Activated T-cell treated with anti-CD3 and anti-CD28 coated beads, Interleukin-2, amount 50 U/mL, for 1 hour (primary cell): ENCODE measurements at regions not wholly inside any gene's neighbourhood (a gene's known extent, or its start where the extent isn't known, plus 50 kb on each side); places are given as distances from the start of the nearest gene placed in this dataset.
A peak's percentile ranks its signal among the peaks of the same experiment; 100 is the strongest.

Experiments used
- DNase-seq: peaks from one replicate; pipeline ENCODE4 v3.0.0-alpha.2; 2020

- no peak for DNase-seq
Measured at GRCh38 chr1:58911841-58912499, 128.1 kb upstream of the JUN start.

- no peak for DNase-seq
Measured at GRCh38 chr1:58914925-58915324, 131.1 kb upstream of the JUN start.

GRCh38 chr1:58917436-58917835 is 133.6 kb upstream of the JUN start:
- no peak for DNase-seq

DNA sequence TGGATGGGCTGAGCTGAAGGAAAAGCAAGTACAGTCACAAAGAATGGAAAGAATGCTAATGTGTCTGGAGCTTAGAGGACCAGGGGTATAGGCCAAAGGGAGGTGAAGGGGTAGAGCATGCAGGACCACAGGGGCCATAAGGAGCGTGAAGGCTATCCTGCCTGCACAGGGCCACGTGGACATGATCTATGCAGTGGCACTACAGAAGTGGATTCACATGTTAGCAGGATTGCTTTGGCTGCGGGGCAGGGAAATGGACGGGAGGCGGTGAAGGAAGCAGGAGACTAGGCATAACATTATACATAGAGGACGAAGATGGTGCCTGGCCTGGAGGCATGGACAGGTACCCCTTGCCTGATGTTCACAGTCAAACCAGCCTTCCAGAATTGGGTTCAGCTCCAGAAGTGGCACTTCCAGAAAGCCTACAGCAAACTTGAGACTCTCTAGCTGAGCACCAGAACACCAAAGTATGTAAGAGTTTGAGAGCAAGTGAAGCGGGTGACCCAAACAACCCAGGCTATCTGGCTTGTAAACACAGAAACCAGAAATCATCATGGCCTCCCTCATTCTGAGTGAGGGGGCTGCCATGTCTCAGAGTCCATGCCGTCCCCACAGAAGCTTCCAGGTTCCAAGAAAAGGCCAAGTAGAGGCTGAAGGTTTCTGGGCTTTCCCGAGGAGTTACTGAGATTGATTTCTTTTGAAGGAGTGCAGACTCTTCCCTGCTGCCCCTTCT is 135.5 kb upstream of the JUN start:
- no peak for DNase-seq

DNA sequence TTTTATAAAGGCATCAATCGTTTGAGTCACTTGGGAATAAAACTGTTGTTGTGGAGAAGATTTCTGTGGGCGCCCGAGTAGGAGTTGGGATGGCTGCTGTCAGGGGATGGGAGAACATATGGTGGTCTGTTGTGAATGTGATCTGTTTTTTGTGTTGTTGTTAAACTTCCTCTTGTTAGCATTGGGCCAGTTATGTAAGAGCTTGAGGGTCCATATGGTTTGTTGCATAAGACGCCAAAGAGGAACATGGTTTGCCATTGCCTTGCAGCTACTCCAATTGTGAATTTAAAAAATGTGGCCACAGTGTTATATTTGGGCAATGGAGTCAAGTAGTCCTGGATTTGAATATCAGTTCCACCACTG is 136.1 kb upstream of the JUN start:
- no peak for DNase-seq

- DNase-seq = no peak
Measured at GRCh38 chr1:58921342-58921741, 137.5 kb upstream of the JUN start.

DNA sequence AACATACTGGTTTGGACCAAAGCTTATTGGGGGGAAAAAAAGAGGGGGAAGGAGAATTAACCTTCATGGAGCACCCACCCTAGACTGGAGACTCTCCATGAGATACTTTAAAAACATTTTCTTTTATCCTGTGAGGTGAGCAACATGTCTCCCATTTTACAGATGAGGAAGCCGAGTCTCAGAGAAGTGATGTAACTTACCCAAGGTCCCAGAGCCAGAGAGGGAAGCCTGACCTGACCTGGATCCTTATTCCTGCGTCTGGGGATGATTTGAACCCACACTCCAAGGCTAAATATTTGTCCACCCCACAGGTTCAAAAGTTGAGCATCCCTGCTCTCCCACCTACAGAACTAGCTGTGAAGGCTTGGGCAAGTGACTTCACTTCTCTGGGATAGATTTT is 137.9 kb upstream of the JUN start:
- no peak for DNase-seq

DNA sequence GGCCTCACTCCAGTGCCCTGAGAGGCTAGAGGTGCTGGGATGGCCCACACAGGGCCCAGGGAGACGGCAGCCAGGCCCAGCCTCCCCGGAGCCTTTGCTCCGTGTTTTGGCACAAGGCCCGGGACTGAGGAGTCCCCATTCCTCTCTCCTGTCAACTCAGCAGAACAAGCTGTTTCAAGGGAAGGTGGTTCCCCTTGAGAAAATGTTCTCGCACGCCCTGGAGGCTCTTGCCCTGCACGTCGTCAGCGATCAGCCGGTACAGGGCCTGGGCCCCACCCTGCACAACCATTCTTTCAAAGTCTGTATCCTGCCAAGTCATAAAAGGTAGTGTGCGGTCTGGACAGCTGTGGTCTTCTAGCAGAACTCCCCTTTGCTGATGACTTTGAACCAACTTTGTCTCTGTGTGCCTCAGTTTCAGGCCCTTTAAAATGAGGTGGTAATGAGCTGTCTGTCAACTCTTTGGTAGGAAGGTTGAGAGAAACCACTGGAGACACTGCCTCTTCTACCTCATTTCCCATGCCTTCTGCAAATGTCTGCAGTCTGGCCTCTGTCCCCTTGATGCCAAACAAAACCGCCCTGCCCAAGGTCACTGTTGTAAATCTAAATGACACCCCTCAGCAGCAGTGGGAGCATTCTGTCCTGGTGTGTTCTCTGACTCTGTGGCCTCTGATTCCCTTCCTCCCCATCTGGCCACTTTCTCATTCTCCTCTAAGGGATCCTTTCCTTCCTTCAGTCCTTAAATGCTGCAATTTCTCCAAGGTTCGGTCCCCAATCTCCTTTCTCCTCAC is 138.6 kb upstream of the JUN start:
- peak; percentile 46 for DNase-seq

- DNase-seq = no peak
Measured at GRCh38 chr1:58923090-58923470, 139.2 kb upstream of the JUN start.

GRCh38 chr1:58924016-58924565 is 140.2 kb upstream of the JUN start:
- no peak for DNase-seq

DNA sequence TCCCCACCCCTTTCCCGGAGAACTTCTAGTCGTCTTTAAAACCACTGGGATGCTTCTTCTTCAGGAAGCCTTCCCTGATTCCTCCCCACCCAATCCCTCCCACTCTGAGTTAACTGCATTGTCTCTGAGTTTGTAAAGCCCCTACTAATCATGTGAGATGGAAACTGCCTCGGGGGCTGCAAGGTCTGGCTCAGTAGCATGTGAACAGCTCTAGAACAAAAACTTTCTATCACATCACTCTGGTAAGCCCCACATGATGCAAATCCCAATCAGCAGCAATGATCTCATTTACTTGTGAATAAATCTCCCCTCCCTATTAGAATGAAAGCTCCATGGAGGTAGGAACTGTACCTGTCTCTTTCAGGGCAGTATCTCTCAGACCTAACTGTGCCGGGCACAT is 141.0 kb upstream of the JUN start:
- no peak for DNase-seq

DNA sequence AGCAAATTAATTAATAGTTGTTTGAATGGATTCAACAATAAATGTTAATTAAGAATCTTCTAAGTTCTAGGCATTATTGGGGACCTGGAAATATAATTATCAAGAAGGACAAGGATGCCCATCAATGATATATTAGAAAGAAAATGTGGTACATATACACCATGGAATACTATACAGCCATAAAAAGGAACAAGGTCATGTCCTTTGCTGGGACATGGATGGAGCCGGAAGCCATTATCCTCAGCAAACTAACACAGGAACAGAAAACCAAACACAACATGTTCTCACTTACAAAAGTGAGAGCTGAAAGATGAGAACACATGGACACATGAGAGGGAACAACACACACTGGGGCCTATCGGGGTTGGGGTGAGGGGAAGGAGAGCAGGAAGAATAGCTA is 141.4 kb upstream of the JUN start:
- DNase-seq = no peak

DNA sequence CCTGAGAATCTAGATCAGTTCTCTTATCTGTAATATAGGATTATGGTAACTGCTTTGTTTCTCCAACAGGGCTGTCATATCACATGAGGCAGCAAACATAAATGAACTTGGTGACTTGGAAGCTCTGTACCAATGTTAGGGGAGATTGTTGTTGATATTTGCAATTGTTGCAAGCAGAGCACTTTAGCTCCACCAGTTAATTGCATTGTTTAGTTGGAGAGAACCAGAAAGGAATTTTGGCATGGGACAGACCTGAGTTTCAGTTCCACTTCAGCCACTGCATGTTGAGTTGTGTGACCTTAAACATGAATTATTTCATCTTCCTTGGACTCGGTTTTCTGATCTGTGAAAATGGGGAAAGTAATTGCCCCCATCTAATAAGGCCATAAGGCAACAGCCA is 142.3 kb upstream of the JUN start:
- DNase-seq = no peak

DNA sequence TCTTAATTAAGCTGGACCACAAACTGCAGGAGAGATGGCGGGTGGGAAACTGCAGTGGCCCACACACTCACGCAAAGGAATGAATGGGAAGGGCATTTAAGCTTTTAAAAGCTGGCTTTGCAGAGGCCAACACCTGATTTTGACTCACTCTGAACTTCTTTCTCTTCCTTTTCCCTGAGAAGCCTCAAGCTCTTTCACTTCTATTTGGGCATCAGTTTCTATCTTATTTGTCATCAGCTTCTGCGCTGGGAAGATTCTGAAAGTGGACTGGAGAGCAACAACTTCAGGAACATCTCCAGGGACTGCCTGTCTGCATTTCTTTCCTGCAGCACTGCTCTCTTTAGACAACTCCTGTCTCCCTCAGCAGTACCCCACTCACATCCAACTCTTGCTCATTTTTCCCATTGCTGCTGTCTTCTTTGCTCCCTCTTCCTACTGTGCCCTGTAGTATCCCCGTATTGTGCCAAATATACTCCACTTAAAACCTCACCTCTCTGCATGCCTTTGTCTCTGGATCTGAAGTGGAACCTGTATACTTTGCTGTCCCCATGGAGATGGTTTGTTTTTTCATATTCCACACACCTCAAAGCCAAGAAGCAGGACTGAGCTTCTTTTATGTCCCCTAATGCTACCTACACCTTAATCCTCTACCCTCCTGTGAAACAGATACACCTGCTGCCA is 143.3 kb upstream of the JUN start:
- DNase-seq = no peak

GRCh38 chr1:58927722-58928085 is 143.9 kb upstream of the JUN start:
- DNase-seq = no peak

DNA sequence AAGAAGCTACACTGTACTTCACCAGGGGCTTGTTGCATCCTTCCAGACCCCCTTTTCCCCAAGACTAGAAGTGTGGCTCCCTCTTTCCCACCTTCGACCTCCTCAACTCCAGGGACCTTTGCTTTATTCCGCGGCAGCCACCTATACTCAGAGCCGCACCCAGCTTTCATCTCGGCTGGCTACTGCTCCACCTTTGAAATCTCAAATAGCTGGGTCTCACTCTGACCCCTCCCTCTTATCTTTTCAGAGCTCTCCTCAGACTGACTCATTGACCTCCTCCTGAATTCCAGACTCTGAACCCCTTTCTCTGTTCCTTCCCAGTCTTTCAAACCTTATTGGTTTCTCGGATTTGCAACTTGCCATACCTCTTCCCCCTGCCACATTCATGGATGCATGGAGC is 144.7 kb upstream of the JUN start:
- no peak for DNase-seq

DNA sequence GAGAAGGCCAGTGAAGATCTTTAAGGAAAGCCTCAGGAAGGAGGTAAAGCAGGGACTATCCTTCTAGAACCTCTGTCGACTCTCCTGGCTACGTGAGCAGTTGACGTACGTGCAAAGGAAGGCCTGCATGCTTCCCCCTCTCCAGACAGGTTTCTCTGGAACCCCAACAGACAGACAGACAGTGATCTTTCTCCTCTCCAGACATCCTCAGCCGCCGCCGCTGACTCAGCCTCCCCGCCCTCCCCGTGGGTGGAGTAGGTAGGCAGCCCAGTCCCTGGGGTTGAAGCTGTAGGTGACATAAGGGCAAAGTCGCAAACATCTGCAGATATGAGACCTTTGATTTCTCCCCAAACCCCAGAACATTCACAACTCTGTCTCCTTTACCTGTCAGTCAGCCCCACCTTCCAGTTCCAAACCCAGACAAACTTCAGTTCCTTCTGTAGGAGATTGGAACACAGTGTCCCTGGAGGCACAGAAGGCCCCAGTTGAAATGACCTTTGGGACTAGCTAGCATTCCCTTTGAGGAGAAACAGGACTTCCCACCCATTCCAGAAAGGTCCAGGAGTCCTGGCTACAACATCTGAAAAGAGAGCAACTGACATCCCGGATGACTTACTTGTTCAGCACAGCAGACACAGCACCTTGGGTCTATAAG is 146.0 kb upstream of the JUN start:
- peak; percentile 77 for DNase-seq

GRCh38 chr1:58931024-58931423 is 147.2 kb upstream of the JUN start:
- no peak for DNase-seq

DNA sequence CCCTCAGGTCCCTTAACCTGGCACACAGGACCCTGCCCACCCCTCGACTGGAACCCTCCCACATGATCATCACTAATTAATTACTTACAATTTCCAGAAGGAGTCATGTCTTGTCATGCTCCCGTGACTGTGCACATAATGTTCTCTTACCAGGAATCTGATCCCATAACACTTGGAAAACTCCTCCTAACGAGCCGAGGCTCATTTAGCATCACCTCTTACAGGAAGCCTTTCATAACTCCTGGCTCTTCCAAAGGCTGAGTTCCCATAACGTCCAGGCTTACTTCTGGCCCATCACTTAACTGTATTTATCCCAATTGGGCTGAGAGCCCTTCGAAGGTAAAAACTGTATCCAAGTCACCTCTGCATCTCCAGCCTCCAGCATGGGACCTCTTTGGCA is 147.9 kb upstream of the JUN start:
- no peak for DNase-seq

DNA sequence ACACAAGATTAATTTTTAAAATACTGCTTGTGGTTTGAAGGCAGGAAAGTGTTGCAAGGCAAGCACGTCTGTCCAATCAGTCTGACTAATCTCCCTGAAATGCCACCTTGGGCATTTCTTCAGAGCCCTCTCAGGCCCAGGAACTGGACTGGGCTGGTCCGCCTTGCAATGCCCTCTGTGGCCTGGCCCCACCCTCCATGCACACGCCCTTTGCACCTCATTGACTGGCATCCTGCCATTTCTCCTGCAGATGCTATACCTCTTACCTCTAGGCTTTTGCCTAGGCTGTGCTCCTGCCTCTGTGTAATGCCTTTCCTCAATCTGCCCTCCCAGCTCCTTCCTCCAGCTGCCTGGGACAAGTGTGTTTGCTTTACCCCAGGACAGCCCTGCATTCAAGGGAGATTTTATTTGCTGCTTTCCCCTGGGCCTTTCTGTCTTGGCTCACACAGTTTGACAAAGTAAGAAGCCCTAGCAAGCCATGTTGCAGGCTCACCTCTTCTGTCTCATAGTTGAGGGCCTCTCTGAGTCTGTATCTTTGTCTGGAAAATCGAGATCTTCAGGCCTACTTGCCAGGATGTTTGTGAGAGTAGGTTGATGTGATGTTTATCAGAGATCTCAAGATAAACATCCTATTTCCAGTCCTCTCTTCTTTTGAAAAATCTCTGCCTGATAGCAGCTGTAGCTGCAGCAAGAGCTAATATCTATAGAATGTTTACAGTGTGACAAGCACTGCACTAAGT is 149.2 kb upstream of the JUN start:
- no peak for DNase-seq

DNA sequence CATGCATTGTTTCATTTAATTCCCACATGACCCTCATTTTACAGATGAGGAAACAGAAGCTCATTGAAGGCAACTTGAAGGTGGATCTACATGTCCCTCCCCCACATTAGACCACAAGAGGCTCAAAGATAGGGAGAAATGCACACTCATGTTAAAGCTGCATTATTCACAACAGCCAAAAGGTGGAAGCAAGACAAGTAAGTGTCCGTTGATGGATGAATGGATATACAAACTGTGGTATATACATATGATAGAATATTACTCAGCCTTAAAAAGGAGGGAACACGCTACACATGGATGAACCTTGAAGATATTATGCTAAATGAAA is 149.7 kb upstream of the JUN start:
- no peak for DNase-seq

DNA sequence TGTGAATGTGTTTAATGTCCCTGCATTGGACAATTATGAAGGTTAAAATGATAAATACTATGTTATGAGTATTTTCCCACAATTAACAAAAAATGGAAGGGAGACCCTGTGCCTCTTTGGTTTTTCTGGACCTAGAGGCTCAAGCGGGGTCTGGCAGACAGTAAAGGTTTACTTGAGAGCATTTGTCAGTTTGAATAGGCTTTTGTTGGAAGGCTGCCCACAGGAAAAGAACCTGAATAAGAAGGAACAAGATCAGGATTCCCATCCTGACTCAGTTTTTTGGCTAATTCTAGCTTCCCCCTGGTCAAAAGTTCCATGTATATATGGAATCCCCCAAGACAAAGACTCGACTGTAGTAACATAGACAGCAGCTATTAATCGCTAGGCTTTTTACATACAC is 150.9 kb upstream of the JUN start:
- no peak for DNase-seq
